GM23248 (cell line): ENCODE measurements at regions not wholly inside any gene's neighbourhood (a gene's known extent, or its start where the extent isn't known, plus 50 kb on each side); places are given as distances from the start of the nearest gene placed in this dataset.
A peak's percentile ranks its signal among the peaks of the same experiment; 100 is the strongest.

Source experiments
- DNase-seq: peaks from one replicate; pipeline ENCODE4 v3.0.0-alpha.2; 2015
- H2AFZ ChIP-seq: fragments of 200-600 bp; sonication (generic); 2 replicates; pipeline ENCODE4 v1.6.1; 2016; ENCODE audit warnings: antibody characterized with exemption
- H3F3A ChIP-seq: fragments of 200-600 bp; sonication (generic); 2 replicates; pipeline ENCODE4 v1.6.1; 2016; ENCODE audit warnings: mild to moderate bottlenecking, antibody characterized with exemption, mixed run types; ENCODE audit not compliant: insufficient read depth
- H3K27ac ChIP-seq: fragments of 200-600 bp; sonication (generic); 2 replicates; pipeline ENCODE4 v1.5.1; 2016; ENCODE audit warnings: mild to moderate bottlenecking
- H3K27me3 ChIP-seq: fragments of 200-600 bp; sonication (generic); replicated peaks from 2 replicates; pipeline ENCODE4 v1.6.1; 2016; ENCODE audit warnings: mild to moderate bottlenecking; ENCODE audit not compliant: insufficient read depth
- H3K36me3 ChIP-seq: fragments of 200-600 bp; sonication (generic); 2 replicates; pipeline ENCODE4 v1.6.1; 2016; ENCODE audit warnings: low read depth, mild to moderate bottlenecking
- H3K4me1 ChIP-seq: fragments of 200-600 bp; sonication (generic); 2 replicates; pipeline ENCODE4 v1.6.1; 2016; ENCODE audit warnings: mild to moderate bottlenecking; ENCODE audit not compliant: insufficient read depth
- H3K4me2 ChIP-seq: fragments of 200-600 bp; sonication (generic); one replicate; pipeline ENCODE4 v1.6.1; 2016; ENCODE audit warnings: mild to moderate bottlenecking; ENCODE audit not compliant: unreplicated experiment
- H3K4me3 ChIP-seq: fragments of 200-600 bp; sonication (generic); 2 replicates; pipeline ENCODE4 v1.5.1; 2016; ENCODE audit warnings: mild to moderate bottlenecking
- H3K79me2 ChIP-seq: fragments of 200-600 bp; sonication (generic); 2 replicates; pipeline ENCODE4 v1.6.1; 2016; ENCODE audit warnings: mild to moderate bottlenecking; ENCODE audit not compliant: insufficient read depth
- H3K9ac ChIP-seq: fragments of 200-600 bp; sonication (generic); 2 replicates; pipeline ENCODE4 v1.6.1; 2016; ENCODE audit warnings: mild to moderate bottlenecking
- H3K9me2 ChIP-seq: fragments of 200-600 bp; sonication (generic); 2 replicates; pipeline ENCODE4 v1.6.1; 2016; ENCODE audit warnings: mixed run types, mild to moderate bottlenecking, moderate library complexity; ENCODE audit not compliant: insufficient read depth
- H3K9me3 ChIP-seq: fragments of 200-600 bp; sonication (generic); one replicate; pipeline ENCODE4 v1.6.1; 2017; ENCODE audit warnings: low read depth
- H4K20me1 ChIP-seq: fragments of 200-600 bp; sonication (generic); 2 replicates; pipeline ENCODE4 v1.6.0; 2016; ENCODE audit not compliant: insufficient read depth
- EZH2 ChIP-seq: fragments of 200-600 bp; sonication (generic); IDR thresholded peaks from 2 replicates; pipeline ENCODE4 v1.6.1; 2018; ENCODE audit warnings: antibody characterized with exemption, mild to moderate bottlenecking; ENCODE audit not compliant: insufficient read depth, poor library complexity, severe bottlenecking
- EZH2phosphoT487 ChIP-seq: fragments of 200-600 bp; sonication (generic); IDR thresholded peaks from 2 replicates; pipeline ENCODE4 v1.6.1; 2018; ENCODE audit warnings: antibody characterized with exemption, moderate library complexity, mild to moderate bottlenecking, low read depth; ENCODE audit not compliant: insufficient read depth
- WGBS, 2 experiments: methylation state at CpG; one replicate each; pipeline ENCODE4 v1.1.6; 2015 to 2017; ENCODE audit warnings: low lambda C conversion rate in 2 of 2, low coverage in 1 of 2; ENCODE audit errors: missing lambda C conversion rate in 2 of 2; 5-methylcytosine and 5-hydroxymethylcytosine counted together
- in situ Hi-C: fragments of 300-500 bp; cut with MboI; formaldehyde crosslinking; loops from 2 replicates; pipeline ENCODE4 v1.15.0; 2020

- 1% methylated on average over 6 of the region's 6 CpGs for WGBS, 2 experiments
These were observed 85.6 kb upstream of the CARMIL1 start for GRCh38 chr6:25193460-25194171.

GRCh38 chr6:25194172-25194678, 84.9 kb upstream of the CARMIL1 start:
- no peaks in the 10 kb centered on the region for H3K9me2 ChIP-seq
- peaks cover 33% of the 10 kb centered on the region for H3K4me1 ChIP-seq
- DNase-seq = peak; percentile 32
- H3K79me2 ChIP-seq = no peaks in the 10 kb centered on the region
- no peaks in the 10 kb centered on the region for H3K9me3 ChIP-seq
- peak overlapping the region; percentile 63 for H3K9ac ChIP-seq
- TF ChIP-seq EZH2phosphoT487 (no peak), EZH2 (no peak)
- no peaks in the 10 kb centered on the region for H4K20me1 ChIP-seq
- H3F3A ChIP-seq = peaks cover 35% of the 10 kb centered on the region
- 45 to 54% methylated on average over 8 of the region's 8 CpGs for WGBS, 2 experiments
- H3K27me3 ChIP-seq = no peaks in the 10 kb centered on the region
- no peaks in the 10 kb centered on the region for H3K36me3 ChIP-seq
- H2AFZ ChIP-seq = peak overlapping the region; percentile 25
- H3K4me3 ChIP-seq = peak overlapping the region; percentile 49
- H3K27ac ChIP-seq = peak overlapping the region; percentile 96
- in situ Hi-C loops = no loop called here
- H3K4me2 ChIP-seq = peak overlapping the region; percentile 82

More at GRCh38 chr6:25193460-25194171, 85.6 kb upstream of the CARMIL1 start:
- H3K4me3 ChIP-seq = peak overlapping the region; percentile 49
- no peaks in the 10 kb centered on the region for H3K36me3 ChIP-seq
- no peaks in the 10 kb centered on the region for H3K9me2 ChIP-seq
- peak overlapping the region; percentile 82 for H3K4me2 ChIP-seq
- H3K27me3 ChIP-seq = no peaks in the 10 kb centered on the region
- no peaks in the 10 kb centered on the region for H4K20me1 ChIP-seq
- H3K9me3 ChIP-seq = no peaks in the 10 kb centered on the region
- H2AFZ ChIP-seq = peak overlapping the region; percentile 78
- peaks cover 35% of the 10 kb centered on the region for H3F3A ChIP-seq
- peak; percentile 98 for DNase-seq
- H3K4me1 ChIP-seq = peaks cover 33% of the 10 kb centered on the region
- in situ Hi-C loops = no loop called here
- peak overlapping the region; percentile 96 for H3K27ac ChIP-seq
- no peaks in the 10 kb centered on the region for H3K79me2 ChIP-seq
- TF ChIP-seq EZH2 = no peak
- TF ChIP-seq EZH2phosphoT487 = no peak
- peak overlapping the region; percentile 63 for H3K9ac ChIP-seq

GRCh38 chr6:25196464-25196863, 82.7 kb upstream of the CARMIL1 start:
- no peak overlapping the region for H3K27ac ChIP-seq
- H3K9me2 ChIP-seq = no peaks in the 10 kb centered on the region
- WGBS, 2 experiments = 90 to 96% methylated on average over 2 of the region's 2 CpGs
- no peaks in the 10 kb centered on the region for H3K79me2 ChIP-seq
- H3K9ac ChIP-seq = no peak overlapping the region
- TF ChIP-seq EZH2 (no peak), EZH2phosphoT487 (no peak)
- in situ Hi-C loops = no loop called here
- H3K4me1 ChIP-seq = peaks cover 33% of the 10 kb centered on the region
- H3K4me2 ChIP-seq = no peak overlapping the region
- no peaks in the 10 kb centered on the region for H3K27me3 ChIP-seq
- no peak overlapping the region for H3K4me3 ChIP-seq
- H2AFZ ChIP-seq = no peak overlapping the region
- H4K20me1 ChIP-seq = no peaks in the 10 kb centered on the region
- peaks cover 32% of the 10 kb centered on the region for H3F3A ChIP-seq
- H3K9me3 ChIP-seq = no peaks in the 10 kb centered on the region
- no peak for DNase-seq
- no peaks in the 10 kb centered on the region for H3K36me3 ChIP-seq

- TF ChIP-seq EZH2phosphoT487 (no peak), EZH2 (no peak)
- H3K27me3 ChIP-seq = no peaks in the 10 kb centered on the region
These were observed 82.1 kb upstream of the CARMIL1 start for GRCh38 chr6:25197111-25197510.

More at GRCh38 chr6:25197111-25197510, 82.1 kb upstream of the CARMIL1 start:
- H3K9me3 ChIP-seq = no peaks in the 10 kb centered on the region
- H3K9ac ChIP-seq = no peak overlapping the region
- peaks cover 25% of the 10 kb centered on the region for H3F3A ChIP-seq
- no peaks in the 10 kb centered on the region for H4K20me1 ChIP-seq
- WGBS, 2 experiments = 94 to 97% methylated on average over 3 of the region's 3 CpGs
- no peak for DNase-seq
- H2AFZ ChIP-seq = no peak overlapping the region
- no peaks in the 10 kb centered on the region for H3K36me3 ChIP-seq
- H3K79me2 ChIP-seq = no peaks in the 10 kb centered on the region
- in situ Hi-C loops = no loop called here
- no peak overlapping the region for H3K4me2 ChIP-seq
- H3K4me1 ChIP-seq = peaks cover 27% of the 10 kb centered on the region
- H3K9me2 ChIP-seq = no peaks in the 10 kb centered on the region
- no peak overlapping the region for H3K4me3 ChIP-seq
- H3K27ac ChIP-seq = no peak overlapping the region
